K562 (cell line): ENCODE measurements at regions not wholly inside any gene's neighbourhood (a gene's known extent, or its start where the extent isn't known, plus 50 kb on each side); places are given as distances from the start of the nearest gene placed in this dataset.

ENCODE experiments used
- ATAC-seq: fragments of 200-7000 bp; cut with Tn5 transposase; 3 replicates; pipeline ENCODE4 v1.9.1; 2020; ENCODE audit warnings: moderate library complexity
- BruUV-seq: library from RNA; stranded (reverse); fragments of 400-500 nt; replicated peaks from 2 replicates; lab custom pipeline; 2021; lab: Mats Ljungman, UMichigan
- CTCF ChIA-PET: fragments of 300-600 bp; formaldehyde crosslinking; extraction: SDS; loops from one replicate; lab custom pipeline; 2021; ENCODE audit warnings: low intra/inter-chr PET ratio; lab: Yijun Ruan, JAX
- POLR2A ChIA-PET: fragments of 300-600, 350-650 bp; sonication (Branson Sonifier 250); formaldehyde crosslinking; extraction: SDS; loops from one replicate; lab custom pipeline; 2021; ENCODE audit warnings: antibody characterized with exemption, inconsistent platforms; lab: Yijun Ruan, JAX
- DNase-seq, 4 experiments: peaks; one replicate each; pipeline versions ENCODE4 v3.0.0 to v3.0.0-alpha.2; 2011 to 2018; ENCODE audit warnings: low spot score in 3 of 4, mixed read lengths in 3 of 4; ENCODE audit errors: extremely low read depth in 1 of 4
- FAIRE-seq: peaks from 2 replicates; lab custom pipeline; 2011; peaks lifted over from hg19 to GRCh38; lab: Jason Lieb, UNC
- H2AFZ ChIP-seq: 2 replicates; pipeline ENCODE4 v1.6.0; 2011; ENCODE audit warnings: low read depth, low read length, control low read depth, inconsistent platforms
- H3K27ac ChIP-seq: fragments of 200-600 bp; 3 replicates; pipeline ENCODE4 v1.8.0; 2011; ENCODE audit warnings: low read depth, mild to moderate bottlenecking, control low read depth, inconsistent platforms, low read length, moderate library complexity, mixed read lengths; ENCODE audit errors: extremely low read depth
- H3K27me3 ChIP-seq, 2 experiments: fragments of 300-600 bp in 1 of 2; 2 replicates in 1 of 2; 3 replicates in 1 of 2; pipeline versions ENCODE4 v1.6.0 to v1.8.0; 2011; ENCODE audit warnings: inconsistent platforms in 2 of 2, low read length in 2 of 2, mild to moderate bottlenecking in 1 of 2, mixed read lengths in 1 of 2, moderate library complexity in 1 of 2; ENCODE audit not compliant: control insufficient read depth in 2 of 2, insufficient read depth in 2 of 2
- H3K36me3 ChIP-seq: fragments of 300-600 bp; 3 replicates; pipeline ENCODE4 v1.8.0; 2011; ENCODE audit warnings: mild to moderate bottlenecking, low read length, inconsistent platforms; ENCODE audit not compliant: control insufficient read depth, insufficient read depth
- H3K4me1 ChIP-seq, 2 experiments: fragments of 200-600 bp in 1 of 2; replicated peaks in 1 of 2; 2 replicates in 1 of 2; 3 replicates in 1 of 2; pipeline versions ENCODE4 v1.5.1 to v1.8.0; 2011; ENCODE audit warnings: inconsistent platforms in 2 of 2, low read length in 2 of 2, mild to moderate bottlenecking in 1 of 2, mixed read lengths in 1 of 2, moderate library complexity in 1 of 2; ENCODE audit not compliant: control insufficient read depth in 2 of 2, insufficient read depth in 2 of 2
- H3K4me2 ChIP-seq: 2 replicates; pipeline ENCODE4 v1.6.1; 2011; ENCODE audit warnings: low read length, control low read depth, inconsistent platforms, mixed read lengths; ENCODE audit not compliant: insufficient read depth
- H3K4me3 ChIP-seq: fragments of 200-600 bp; sonication (generic), shearing (Covaris generic); 2 replicates; pipeline ENCODE4 v1.5.1; 2016; ENCODE audit warnings: control low read depth, inconsistent platforms
- H3K79me2 ChIP-seq: fragments of 200-600 bp; 3 replicates; pipeline ENCODE4 v1.8.0; 2011; ENCODE audit warnings: low read length, inconsistent platforms; ENCODE audit not compliant: control insufficient read depth, insufficient read depth
- H3K9ac ChIP-seq, 2 experiments: 2 replicates each; pipeline versions ENCODE4 v1.6.0 to v1.6.1; 2011; ENCODE audit warnings: low read depth in 2 of 2, low read length in 2 of 2, control low read depth in 1 of 2, inconsistent platforms in 1 of 2, mild to moderate bottlenecking in 1 of 2, mixed read lengths in 1 of 2; ENCODE audit not compliant: insufficient read depth in 1 of 2
- H3K9me1 ChIP-seq: one replicate; pipeline ENCODE4 v1.6.0; 2011; ENCODE audit warnings: inconsistent platforms, mild to moderate bottlenecking, low read length, moderate library complexity; ENCODE audit not compliant: control insufficient read depth, insufficient read depth
- H3K9me3 ChIP-seq: replicated peaks from 2 replicates; pipeline ENCODE4 v1.5.1; 2011; ENCODE audit warnings: low read depth, low read length, inconsistent platforms; ENCODE audit not compliant: control insufficient read depth, insufficient read depth
- H4K20me1 ChIP-seq: replicated peaks from 2 replicates; pipeline ENCODE4 v1.6.1; 2011; ENCODE audit warnings: low read length, inconsistent platforms, mixed read lengths; ENCODE audit not compliant: control insufficient read depth, insufficient read depth
- ATF7 ChIP-seq: fragments of 450-650 bp; IDR thresholded peaks from 2 replicates; pipeline ENCODE4 v1.7.1; 2014; ENCODE audit warnings: mild to moderate bottlenecking, moderate library complexity
- HIVEP1 ChIP-seq: fragments of 250-450 bp; sonication (Bioruptor Pico); IDR thresholded peaks from 2 replicates; pipeline ENCODE4 v1.4.0; 2020; ENCODE audit warnings: mild to moderate bottlenecking
- MTA3 ChIP-seq: fragments of 450-650 bp; formaldehyde crosslinking; IDR thresholded peaks from 2 replicates; pipeline ENCODE4 v1.6.1; 2017; ENCODE audit warnings: mild to moderate bottlenecking, borderline replicate concordance
- POLR2A ChIP-seq: fragments of 450-650 bp; conservative IDR thresholded peaks from 2 replicates; pipeline ENCODE4 v1.6.1; 2016
- RBM15 ChIP-seq: fragments of 200-400 bp; formaldehyde crosslinking; IDR thresholded peaks from 2 replicates; pipeline ENCODE4 v1.6.1; 2018; ENCODE audit warnings: mild to moderate bottlenecking, low read length, moderate library complexity; ENCODE audit not compliant: insufficient read depth
- RBM34 ChIP-seq: fragments of 200-400 bp; formaldehyde crosslinking; IDR thresholded peaks from 2 replicates; pipeline ENCODE4 v1.6.1; 2018; ENCODE audit warnings: low read length, borderline replicate concordance; ENCODE audit not compliant: insufficient read depth
- ZFP30 ChIP-seq: fragments of 250-450 bp; sonication (Bioruptor Pico); IDR thresholded peaks from 2 replicates; pipeline ENCODE4 v1.8.0; 2022; ENCODE audit warnings: moderate library complexity, mild to moderate bottlenecking, inconsistent platforms, borderline replicate concordance
- WGBS: fragments of 100-300 bp; shearing (Covaris generic); methylation state at CpG from one replicate; pipeline ENCODE4 v1.1.6; 2016; ENCODE audit warnings: low coverage, mixed read lengths; ENCODE audit not compliant: insufficient coverage; ENCODE audit errors: missing lambda C conversion rate; 5-methylcytosine and 5-hydroxymethylcytosine counted together
- in situ Hi-C: fragments of 300-500 bp; cut with MboI; formaldehyde crosslinking; loops from 4 replicates; pipeline ENCODE4 v1.15.0; 2018; ENCODE audit warnings: inconsistent platforms, mixed read lengths
- intact Hi-C: fragments of 100-400 bp; cut with micrococcal nuclease; formaldehyde crosslinking; loops from 2 replicates; pipeline ENCODE4 v1.14.2; 2022
- TF ChIP-seq, protein P1 (sequence below): sonication (generic); formaldehyde crosslinking; IDR thresholded peaks from 2 replicates; pipeline ENCODE4 v1.8.1; 2023; ENCODE audit warnings: mild to moderate bottlenecking, missing genetic modification reagents

GRCh38 chr9:108742191-108742590 lies 113.6 kb downstream of the ACTL7B start:
- ChIA-PET POLR2A (no interaction called here), CTCF (no interaction called here)
- Histone ChIP-seq H3K9ac (no peak overlapping the region), H3K27ac (no peak overlapping the region), H4K20me1 (no peaks in the 10 kb centered on the region), H3K27me3 (peaks cover 6 to 8% of the 10 kb centered on the region in 2 experiments; a peak in 3 of 5 replicates), H3K4me1 (no peaks in the 10 kb centered on the region), H3K36me3 (no peaks in the 10 kb centered on the region), H3K9me1 (no peaks in the 10 kb centered on the region), H3K4me3 (no peak overlapping the region), H2AFZ (no peak overlapping the region), H3K4me2 (no peak overlapping the region), H3K9me3 (no peaks in the 10 kb centered on the region), H3K79me2 (no peaks in the 10 kb centered on the region)
- no peak for TF ChIP-seq RBM15
- no peak for TF ChIP-seq ZFP30 (CRISPR knock-in tag)
- TF ChIP-seq, protein P1, sequence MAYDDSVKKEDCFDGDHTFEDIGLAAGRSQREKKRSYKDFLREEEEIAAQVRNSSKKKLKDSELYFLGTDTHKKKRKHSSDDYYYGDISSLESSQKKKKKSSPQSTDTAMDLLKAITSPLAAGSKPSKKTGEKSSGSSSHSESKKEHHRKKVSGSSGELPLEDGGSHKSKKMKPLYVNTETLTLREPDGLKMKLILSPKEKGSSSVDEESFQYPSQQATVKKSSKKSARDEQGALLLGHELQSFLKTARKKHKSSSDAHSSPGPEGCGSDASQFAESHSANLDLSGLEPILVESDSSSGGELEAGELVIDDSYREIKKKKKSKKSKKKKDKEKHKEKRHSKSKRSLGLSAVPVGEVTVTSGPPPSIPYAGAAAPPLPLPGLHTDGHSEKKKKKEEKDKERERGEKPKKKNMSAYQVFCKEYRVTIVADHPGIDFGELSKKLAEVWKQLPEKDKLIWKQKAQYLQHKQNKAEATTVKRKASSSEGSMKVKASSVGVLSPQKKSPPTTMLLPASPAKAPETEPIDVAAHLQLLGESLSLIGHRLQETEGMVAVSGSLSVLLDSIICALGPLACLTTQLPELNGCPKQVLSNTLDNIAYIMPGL (CRISPR knock-in tag): no peak
- TF ChIP-seq MTA3: no peak
- no peak for TF ChIP-seq POLR2A
- TF ChIP-seq ATF7: no peak
- TF ChIP-seq HIVEP1: no peak
- no peak for TF ChIP-seq RBM34
- intact Hi-C loops: no loop called here
- no TSS peak for BruUV-seq
- DNase-seq (no peak), ATAC-seq (no peak), FAIRE-seq (no peak)
- WGBS: 0% methylated on average over 5 of the region's 5 CpGs
- in situ Hi-C loops: no loop called here
